GM21367 (cell line): ENCODE measurements at regions not wholly inside any gene's neighbourhood (a gene's known extent, or its start where the extent isn't known, plus 50 kb on each side); places are given as distances from the start of the nearest gene placed in this dataset.
A peak's percentile ranks its signal among the peaks of the same experiment; 100 is the strongest.
"Not testable (repeated sequence)": the region's sequence is repeated elsewhere in the genome, so short reads cannot be mapped to it uniquely, and the experiment has no call there.

Experiments used
- ATAC-seq: cut with Tn5 transposase; IDR thresholded peaks from one replicate; pipeline ENCODE4 v1.9.1; 2021; ENCODE audit not compliant: unreplicated experiment

GRCh38 chr1:78240755-78241154 lies 195.0 kb downstream of the GIPC2 start:
- ATAC-seq = no peak

GRCh38 chr1:78247079-78247478 lies 201.3 kb downstream of the GIPC2 start:
- ATAC-seq = no peak

GRCh38 chr1:78250201-78250600 lies 204.4 kb downstream of the GIPC2 start:
- no peak for ATAC-seq

GRCh38 chr1:78254517-78254916 lies 208.8 kb downstream of the GIPC2 start:
- no peak for ATAC-seq

- no peak for ATAC-seq
Measured at GRCh38 chr1:78255383-78255782, 209.6 kb downstream of the GIPC2 start.

GRCh38 chr1:78255846-78256245 lies 210.1 kb downstream of the GIPC2 start:
- no peak for ATAC-seq

GRCh38 chr1:78263459-78263858 lies 217.7 kb downstream of the GIPC2 start:
- no peak for ATAC-seq

GRCh38 chr1:78263946-78264345 lies 218.2 kb downstream of the GIPC2 start:
- no peak for ATAC-seq

GRCh38 chr1:78267513-78268218 lies 221.9 kb downstream of the GIPC2 start:
- no peak for ATAC-seq

GRCh38 chr1:78269591-78269990 lies 221.2 kb upstream of the PTGFR start:
- ATAC-seq = no peak

GRCh38 chr1:78271423-78271822 lies 219.4 kb upstream of the PTGFR start:
- not testable (repeated sequence) for ATAC-seq

- ATAC-seq = no peak
Measured at GRCh38 chr1:78274814-78275213, 216.0 kb upstream of the PTGFR start.

GRCh38 chr1:78275456-78275855 lies 215.3 kb upstream of the PTGFR start:
- ATAC-seq = no peak

GRCh38 chr1:78275906-78276685 lies 214.7 kb upstream of the PTGFR start:
- ATAC-seq = no peak

GRCh38 chr1:78277253-78277652 lies 213.5 kb upstream of the PTGFR start:
- peak; percentile 72 for ATAC-seq

GRCh38 chr1:78279051-78279450 lies 211.7 kb upstream of the PTGFR start:
- no peak for ATAC-seq

GRCh38 chr1:78280626-78281025 lies 210.1 kb upstream of the PTGFR start:
- ATAC-seq = no peak

GRCh38 chr1:78281580-78281979 lies 209.2 kb upstream of the PTGFR start:
- no peak for ATAC-seq

GRCh38 chr1:78283691-78284090 lies 207.1 kb upstream of the PTGFR start:
- no peak for ATAC-seq

- ATAC-seq = no peak
Measured at GRCh38 chr1:78284354-78284753, 206.4 kb upstream of the PTGFR start.

- ATAC-seq = no peak
Measured at GRCh38 chr1:78286686-78287085, 204.1 kb upstream of the PTGFR start.

- no peak for ATAC-seq
Measured at GRCh38 chr1:78289603-78290002, 201.2 kb upstream of the PTGFR start.
